ENCODE measurements at regions not wholly inside any gene's neighbourhood (a gene's known extent, or its start where the extent isn't known, plus 50 kb on each side); places are given as distances from the start of the nearest gene placed in this dataset.
"Not testable (repeated sequence)": the region's sequence is repeated elsewhere in the genome, so short reads cannot be mapped to it uniquely, and the experiment has no call there.

DNA sequence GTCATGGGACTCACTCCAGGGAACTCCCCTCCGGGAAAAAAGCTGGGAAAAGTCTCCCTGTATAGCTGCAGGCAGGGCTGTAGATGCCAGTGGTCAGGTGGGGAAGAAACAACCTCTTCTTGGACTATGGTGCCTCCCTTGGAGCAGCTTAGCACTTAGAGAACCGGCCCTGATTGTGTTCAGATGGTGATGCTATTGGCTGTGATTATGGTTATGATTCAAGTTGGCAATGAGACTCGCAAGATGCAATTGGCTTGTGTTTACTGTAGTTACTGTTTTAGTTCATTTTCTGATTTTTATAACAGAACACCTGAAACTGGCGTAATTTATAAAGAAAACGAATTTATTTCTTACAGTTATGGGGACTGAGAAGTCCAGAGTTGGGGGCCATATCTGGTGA, 80.9 kb upstream of the ADRA1D start:
- H3K4me1 ChIP-seq (ENCODE audit: insufficient read depth, low read length): no peaks in the 10 kb centered on the region

DNA sequence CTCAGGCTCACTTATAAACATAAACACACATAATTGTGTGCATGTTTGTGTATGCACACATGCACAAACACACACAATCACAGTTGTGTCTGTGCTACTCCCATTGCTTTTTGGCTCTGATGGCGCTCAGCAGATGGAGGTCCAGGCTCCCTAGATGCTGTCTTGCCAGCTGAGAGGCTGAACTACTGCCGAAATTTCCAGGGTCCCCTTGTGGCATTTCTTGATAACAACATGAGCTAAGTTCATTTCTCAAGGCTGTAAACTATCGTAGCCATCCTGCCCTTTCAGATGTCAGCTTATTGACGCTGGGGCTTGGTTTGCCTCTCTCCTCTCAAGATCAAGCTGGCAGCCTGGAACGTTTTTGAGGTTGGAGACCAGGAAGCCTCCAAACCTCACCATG, 80.1 kb upstream of the ADRA1D start:
- no peak overlapping the region for H3K4me3 ChIP-seq (ENCODE audit: low read depth in 1 of 2, low read length in 2 of 2)

More for the DNA sequence above, 80.9 kb upstream of the ADRA1D start:
- H3K9me3 ChIP-seq (ENCODE audit: low read length): no peaks in the 10 kb centered on the region
- no peak overlapping the region for H3K4me3 ChIP-seq (ENCODE audit: low read depth in 1 of 2, low read length in 2 of 2)
- no peaks in the 10 kb centered on the region for H3K27me3 ChIP-seq (ENCODE audit: control insufficient read depth in 1 of 2, insufficient read depth in 2 of 2, low read length in 2 of 2)
- H3K36me3 ChIP-seq (ENCODE audit: insufficient read depth, low read length): no peaks in the 10 kb centered on the region
- no peak overlapping the region for H3K27ac ChIP-seq (ENCODE audit: low read depth, low read length)
- no peak overlapping the region for H3K9ac ChIP-seq (ENCODE audit: low read length)

DNA sequence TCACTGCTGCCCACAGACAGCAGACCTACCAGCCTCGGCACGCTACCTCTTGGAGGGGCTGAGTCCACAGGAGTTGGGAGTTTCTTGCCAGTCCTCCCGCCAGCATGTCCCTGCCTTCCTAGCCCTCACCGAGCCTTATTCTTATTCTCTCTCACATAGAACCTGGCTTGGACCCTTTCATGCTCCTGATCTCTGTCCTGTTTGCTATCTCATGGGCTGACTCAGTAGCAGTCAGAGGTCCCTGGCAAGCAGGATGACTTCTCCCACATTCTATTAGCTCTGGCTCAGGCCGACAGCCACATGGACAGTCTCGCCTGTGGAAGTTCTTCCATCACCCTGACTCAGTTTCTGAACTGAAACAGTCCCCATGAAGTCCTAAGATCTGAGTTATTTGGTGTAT, 79.5 kb upstream of the ADRA1D start:
- H3K4me3 ChIP-seq (ENCODE audit: low read depth in 1 of 2, low read length in 2 of 2): no peak overlapping the region
- no peaks in the 10 kb centered on the region for H3K27me3 ChIP-seq (ENCODE audit: control insufficient read depth in 1 of 2, insufficient read depth in 2 of 2, low read length in 2 of 2)
- no peaks in the 10 kb centered on the region for H3K4me1 ChIP-seq (ENCODE audit: insufficient read depth, low read length)
- H3K27ac ChIP-seq (ENCODE audit: low read depth, low read length): no peak overlapping the region
- no peaks in the 10 kb centered on the region for H3K36me3 ChIP-seq (ENCODE audit: insufficient read depth, low read length)
- no peaks in the 10 kb centered on the region for H3K9me3 ChIP-seq (ENCODE audit: low read length)
- no peak overlapping the region for H3K9ac ChIP-seq (ENCODE audit: low read length)

More for the DNA sequence above, 80.1 kb upstream of the ADRA1D start:
- no peak overlapping the region for H3K9ac ChIP-seq (ENCODE audit: low read length)
- no peaks in the 10 kb centered on the region for H3K36me3 ChIP-seq (ENCODE audit: insufficient read depth, low read length)
- no peaks in the 10 kb centered on the region for H3K9me3 ChIP-seq (ENCODE audit: low read length)
- no peak overlapping the region for H3K27ac ChIP-seq (ENCODE audit: low read depth, low read length)
- no peaks in the 10 kb centered on the region for H3K27me3 ChIP-seq (ENCODE audit: control insufficient read depth in 1 of 2, insufficient read depth in 2 of 2, low read length in 2 of 2)
- no peaks in the 10 kb centered on the region for H3K4me1 ChIP-seq (ENCODE audit: insufficient read depth, low read length)

DNA sequence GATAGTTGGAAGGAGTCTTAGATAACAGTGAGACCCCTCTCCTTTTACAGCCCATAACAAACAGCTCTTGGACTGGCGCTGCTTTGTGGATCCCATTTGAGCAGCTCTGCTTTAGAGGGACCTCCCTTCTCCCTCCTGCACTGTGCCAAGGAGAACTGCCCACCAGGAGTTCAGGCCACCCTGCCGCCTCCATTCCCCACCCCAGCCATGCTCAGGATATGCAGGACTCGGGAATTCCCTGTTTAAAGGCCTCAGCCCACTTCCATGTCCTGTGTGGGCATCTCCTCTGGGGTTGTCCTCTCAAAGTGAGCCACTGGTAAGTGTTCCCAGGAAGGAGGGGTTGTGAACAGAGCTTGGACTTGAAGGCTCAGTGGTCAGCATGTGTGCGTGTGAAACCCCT, 78.9 kb upstream of the ADRA1D start:
- Histone ChIP-seq H3K36me3 (ENCODE audit: insufficient read depth, low read length) (no peaks in the 10 kb centered on the region), H3K4me3 (ENCODE audit: low read depth in 1 of 2, low read length in 2 of 2) (no peak overlapping the region), H3K27me3 (ENCODE audit: control insufficient read depth in 1 of 2, insufficient read depth in 2 of 2, low read length in 2 of 2) (no peaks in the 10 kb centered on the region), H3K27ac (ENCODE audit: low read depth, low read length) (no peak overlapping the region), H3K4me1 (ENCODE audit: insufficient read depth, low read length) (no peaks in the 10 kb centered on the region), H3K9ac (ENCODE audit: low read length) (no peak overlapping the region), H3K9me3 (ENCODE audit: low read length) (no peaks in the 10 kb centered on the region)

DNA sequence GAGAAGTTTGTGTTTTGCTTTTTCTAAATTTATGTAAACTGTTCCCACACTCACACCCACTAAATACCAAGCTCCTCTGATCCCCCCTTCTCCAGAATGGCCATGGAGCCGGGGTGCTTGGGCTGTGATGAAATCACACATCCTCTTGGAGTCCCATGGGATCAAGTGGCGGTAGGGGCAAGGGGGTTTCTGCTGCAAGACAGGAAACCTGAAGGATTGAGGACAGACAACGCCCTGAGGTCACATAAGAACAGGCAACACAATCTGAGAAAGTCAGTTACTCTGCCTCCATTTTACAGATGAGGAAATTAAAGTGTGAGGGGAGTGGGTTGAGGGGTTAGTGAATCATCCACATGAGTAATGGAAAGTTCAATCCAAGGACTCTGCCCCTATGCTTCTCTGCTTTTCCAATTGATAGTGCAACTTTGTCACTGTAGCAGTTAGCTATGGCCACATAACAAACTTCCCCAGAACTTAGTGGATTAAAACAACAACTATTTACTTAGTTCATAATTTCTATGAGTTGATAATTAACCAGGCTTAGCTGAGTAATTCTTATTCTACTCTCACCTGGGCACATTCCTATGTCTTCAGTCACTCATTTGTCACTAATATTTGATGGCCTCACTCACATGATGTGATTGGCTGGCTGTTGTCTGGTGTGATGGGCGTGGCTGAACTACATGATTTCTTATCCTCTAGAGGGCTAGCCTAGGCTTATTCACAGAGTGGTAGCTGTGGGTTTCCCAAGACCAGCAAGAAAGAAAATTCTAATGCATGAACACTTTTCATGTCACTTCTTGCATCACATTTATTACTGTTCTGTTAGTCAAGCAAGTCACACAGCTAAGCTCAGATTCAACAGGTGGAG, 77.3 kb upstream of the ADRA1D start:
- H3K9ac ChIP-seq (ENCODE audit: low read length): no peak overlapping the region
- H3K27ac ChIP-seq (ENCODE audit: low read depth, low read length): no peak overlapping the region
- no peaks in the 10 kb centered on the region for H3K27me3 ChIP-seq (ENCODE audit: control insufficient read depth in 1 of 2, insufficient read depth in 2 of 2, low read length in 2 of 2)
- no peaks in the 10 kb centered on the region for H3K36me3 ChIP-seq (ENCODE audit: insufficient read depth, low read length)
- H3K4me3 ChIP-seq (ENCODE audit: low read depth in 1 of 2, low read length in 2 of 2): no peak overlapping the region
- H3K4me1 ChIP-seq (ENCODE audit: insufficient read depth, low read length): no peaks in the 10 kb centered on the region
- no peaks in the 10 kb centered on the region for H3K9me3 ChIP-seq (ENCODE audit: low read length)

DNA sequence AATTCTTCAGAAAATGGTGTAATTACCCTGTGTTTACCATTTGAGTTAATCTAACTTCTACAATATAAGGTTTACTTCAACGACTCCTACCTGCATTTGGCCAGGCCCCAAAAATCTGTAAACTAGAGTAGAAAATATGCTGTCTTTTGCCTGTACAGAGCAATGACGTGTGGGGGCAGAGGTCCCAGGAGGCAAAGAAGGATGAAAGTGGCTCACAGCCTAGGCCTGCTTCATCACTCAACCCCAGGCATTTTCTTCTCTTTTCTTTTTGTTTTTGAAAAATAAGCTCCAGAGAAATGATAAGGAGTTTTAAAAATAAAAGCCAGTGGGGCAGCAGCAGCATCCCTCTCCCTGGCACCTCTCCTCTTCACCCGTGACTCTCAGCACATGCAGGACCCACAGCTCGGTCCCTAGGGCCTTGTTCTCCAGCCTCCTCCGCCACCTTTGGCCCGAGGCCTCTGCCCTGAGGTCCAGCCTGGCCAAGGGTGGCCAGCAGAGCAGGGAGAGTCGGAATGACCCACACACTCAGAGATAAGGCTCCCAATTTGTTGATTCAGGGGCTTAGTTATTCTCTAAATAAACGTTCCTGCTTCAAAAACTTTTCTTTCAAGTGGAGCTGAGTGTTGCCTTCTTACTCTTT, 76.6 kb upstream of the ADRA1D start:
- no peak overlapping the region for H3K27ac ChIP-seq (ENCODE audit: low read depth, low read length)
- no peaks in the 10 kb centered on the region for H3K36me3 ChIP-seq (ENCODE audit: insufficient read depth, low read length)
- H3K4me3 ChIP-seq (ENCODE audit: low read depth in 1 of 2, low read length in 2 of 2): no peak overlapping the region
- no peaks in the 10 kb centered on the region for H3K27me3 ChIP-seq (ENCODE audit: control insufficient read depth in 1 of 2, insufficient read depth in 2 of 2, low read length in 2 of 2)
- no peak overlapping the region for H3K9ac ChIP-seq (ENCODE audit: low read length)
- no peaks in the 10 kb centered on the region for H3K9me3 ChIP-seq (ENCODE audit: low read length)
- no peaks in the 10 kb centered on the region for H3K4me1 ChIP-seq (ENCODE audit: insufficient read depth, low read length)

DNA sequence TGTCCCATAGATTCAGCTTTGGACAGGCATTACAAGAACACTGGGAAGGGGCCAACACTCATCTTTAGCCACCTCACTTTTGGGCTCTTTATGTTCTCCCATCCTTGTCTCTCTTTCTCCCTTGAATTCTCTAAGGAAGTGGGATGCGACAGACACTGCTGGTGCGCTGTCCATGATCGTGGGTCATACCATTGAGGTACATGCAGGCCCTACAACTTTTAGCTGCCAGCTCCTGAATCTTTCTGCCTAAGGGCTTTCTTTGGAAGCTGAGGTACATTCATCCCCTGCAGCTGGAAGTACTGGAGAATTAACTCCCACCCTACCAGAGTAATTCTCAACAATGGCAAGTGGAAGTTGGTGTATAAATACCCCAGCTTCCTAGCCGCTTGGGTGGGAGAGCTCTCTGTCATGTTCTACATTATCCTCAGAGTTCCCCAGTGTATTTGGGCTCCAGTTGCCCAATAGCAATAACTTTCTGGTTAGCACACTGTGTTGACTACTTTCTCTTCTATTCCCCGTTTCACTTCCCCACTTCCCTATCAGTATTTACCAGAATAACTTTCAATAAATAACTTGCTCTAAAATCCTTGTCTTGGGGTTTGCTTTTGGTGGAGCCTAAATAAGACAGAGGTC, 75.6 kb upstream of the ADRA1D start:
- H3K9me3 ChIP-seq (ENCODE audit: low read length): no peaks in the 10 kb centered on the region
- H3K4me1 ChIP-seq (ENCODE audit: insufficient read depth, low read length): no peaks in the 10 kb centered on the region
- no peak overlapping the region for H3K9ac ChIP-seq (ENCODE audit: low read length)
- H3K4me3 ChIP-seq (ENCODE audit: low read depth in 1 of 2, low read length in 2 of 2): no peak overlapping the region
- H3K27ac ChIP-seq (ENCODE audit: low read depth, low read length): no peak overlapping the region
- H3K27me3 ChIP-seq (ENCODE audit: control insufficient read depth in 1 of 2, insufficient read depth in 2 of 2, low read length in 2 of 2): no peaks in the 10 kb centered on the region
- no peaks in the 10 kb centered on the region for H3K36me3 ChIP-seq (ENCODE audit: insufficient read depth, low read length)

DNA sequence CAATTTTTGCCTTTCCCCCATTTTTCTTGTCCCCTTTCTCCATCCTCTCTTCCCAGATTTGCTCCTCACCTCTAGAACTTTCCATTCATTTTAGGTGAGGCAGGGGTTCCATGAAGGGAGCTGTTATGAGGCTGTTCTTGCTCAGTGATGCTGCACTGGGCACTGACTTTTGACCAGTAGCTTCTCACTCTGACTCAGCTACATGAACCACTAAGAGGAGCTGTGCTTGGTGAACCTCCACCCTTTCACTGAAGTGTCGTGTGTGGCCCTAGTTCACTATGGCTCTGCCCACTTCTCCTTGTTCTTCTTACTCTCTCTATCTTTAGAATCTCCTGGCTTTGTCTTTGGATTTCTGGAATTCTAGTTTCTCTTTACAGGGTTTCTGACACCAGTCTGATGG, 73.4 kb upstream of the ADRA1D start:
- no peaks in the 10 kb centered on the region for H3K27me3 ChIP-seq (ENCODE audit: control insufficient read depth in 1 of 2, insufficient read depth in 2 of 2, low read length in 2 of 2)
- no peaks in the 10 kb centered on the region for H3K9me3 ChIP-seq (ENCODE audit: low read length)
- H3K9ac ChIP-seq (ENCODE audit: low read length): no peak overlapping the region
- H3K36me3 ChIP-seq (ENCODE audit: insufficient read depth, low read length): no peaks in the 10 kb centered on the region
- H3K4me3 ChIP-seq (ENCODE audit: low read depth in 1 of 2, low read length in 2 of 2): no peak overlapping the region
- no peak overlapping the region for H3K27ac ChIP-seq (ENCODE audit: low read depth, low read length)
- no peaks in the 10 kb centered on the region for H3K4me1 ChIP-seq (ENCODE audit: insufficient read depth, low read length)

DNA sequence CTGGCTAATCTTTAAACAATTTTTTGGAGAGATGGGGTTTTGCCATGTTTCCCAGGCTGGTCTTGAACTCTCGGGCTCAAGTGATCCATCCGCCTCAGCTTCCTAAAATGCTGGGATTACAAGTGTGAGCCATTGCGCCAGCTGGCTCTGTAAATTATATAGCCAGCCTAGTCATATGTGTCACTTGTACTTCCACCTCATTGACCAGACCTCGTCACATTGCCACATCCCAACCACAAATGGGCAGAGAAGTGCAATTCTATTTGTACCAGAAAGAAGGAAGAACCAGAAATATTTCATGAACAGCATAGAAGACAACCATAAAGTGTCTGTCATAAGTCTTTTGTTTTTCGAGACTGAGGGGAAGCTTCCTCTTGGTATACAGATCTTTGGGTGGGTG, 71.2 kb upstream of the ADRA1D start:
- no peaks in the 10 kb centered on the region for H3K36me3 ChIP-seq (ENCODE audit: insufficient read depth, low read length)
- no peak overlapping the region for H3K27ac ChIP-seq (ENCODE audit: low read depth, low read length)
- no peak overlapping the region for H3K4me3 ChIP-seq (ENCODE audit: low read depth in 1 of 2, low read length in 2 of 2)
- H3K9me3 ChIP-seq (ENCODE audit: low read length): no peaks in the 10 kb centered on the region
- no peaks in the 10 kb centered on the region for H3K4me1 ChIP-seq (ENCODE audit: insufficient read depth, low read length)
- H3K9ac ChIP-seq (ENCODE audit: low read length): no peak overlapping the region
- no peaks in the 10 kb centered on the region for H3K27me3 ChIP-seq (ENCODE audit: control insufficient read depth in 1 of 2, insufficient read depth in 2 of 2, low read length in 2 of 2)

DNA sequence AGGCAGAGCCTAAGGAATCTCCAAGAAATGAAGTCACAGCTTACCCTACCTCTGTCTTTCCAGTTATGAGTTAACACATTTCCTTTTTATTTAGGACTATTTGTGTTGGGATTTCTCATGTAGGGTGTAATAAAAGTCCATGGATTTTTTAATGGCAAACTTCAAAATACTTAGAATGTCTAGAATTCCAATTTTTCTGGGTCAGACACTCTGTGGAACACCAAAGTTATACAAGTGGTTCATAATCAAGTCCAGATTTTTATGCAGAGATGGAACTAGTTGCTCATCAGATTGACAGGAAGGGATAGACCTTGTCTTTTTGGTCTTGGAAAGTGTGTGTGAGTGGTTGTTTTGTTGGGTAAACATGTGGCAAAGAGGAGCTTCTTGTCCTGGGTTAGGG, 69.8 kb upstream of the ADRA1D start:
- Histone ChIP-seq H3K4me1 (ENCODE audit: insufficient read depth, low read length) (no peaks in the 10 kb centered on the region), H3K4me3 (ENCODE audit: low read depth in 1 of 2, low read length in 2 of 2) (no peak overlapping the region), H3K27ac (ENCODE audit: low read depth, low read length) (no peak overlapping the region), H3K9me3 (ENCODE audit: low read length) (no peaks in the 10 kb centered on the region), H3K27me3 (ENCODE audit: control insufficient read depth in 1 of 2, insufficient read depth in 2 of 2, low read length in 2 of 2) (no peaks in the 10 kb centered on the region), H3K9ac (ENCODE audit: low read length) (no peak overlapping the region), H3K36me3 (ENCODE audit: insufficient read depth, low read length) (no peaks in the 10 kb centered on the region)

DNA sequence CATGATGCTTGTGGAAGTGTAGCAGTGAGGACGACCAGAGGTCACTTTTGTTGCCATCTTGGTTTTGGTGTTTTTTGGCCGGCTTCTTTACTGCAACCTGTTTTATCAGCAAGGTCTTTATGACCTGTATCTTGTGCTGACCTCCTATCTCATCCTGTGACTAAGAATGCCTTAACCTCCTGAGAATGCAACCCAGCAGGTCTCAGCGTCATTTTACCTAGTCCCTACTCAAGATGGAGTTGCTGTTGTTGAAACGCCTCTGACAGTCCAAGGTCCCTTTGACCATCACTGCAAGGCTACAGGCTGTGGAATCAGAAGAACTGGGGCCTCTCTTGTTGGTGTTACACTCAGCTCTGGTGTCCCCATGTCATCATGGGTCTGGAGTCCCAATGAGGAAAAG, 61.5 kb upstream of the ADRA1D start:
- not testable (repeated sequence) for H3K4me3 ChIP-seq (ENCODE audit: low read depth in 1 of 2, low read length in 2 of 2); H3K9me3 ChIP-seq (ENCODE audit: low read length); H3K27ac ChIP-seq (ENCODE audit: low read depth, low read length); H3K27me3 ChIP-seq (ENCODE audit: control insufficient read depth in 1 of 2, insufficient read depth in 2 of 2, low read length in 2 of 2); H3K9ac ChIP-seq (ENCODE audit: low read length); H3K36me3 ChIP-seq (ENCODE audit: insufficient read depth, low read length); H3K4me1 ChIP-seq (ENCODE audit: insufficient read depth, low read length)
